ENCODE measurements at regions not wholly inside any gene's neighbourhood (a gene's known extent, or its start where the extent isn't known, plus 50 kb on each side); places are given as distances from the start of the nearest gene placed in this dataset.

DNA sequence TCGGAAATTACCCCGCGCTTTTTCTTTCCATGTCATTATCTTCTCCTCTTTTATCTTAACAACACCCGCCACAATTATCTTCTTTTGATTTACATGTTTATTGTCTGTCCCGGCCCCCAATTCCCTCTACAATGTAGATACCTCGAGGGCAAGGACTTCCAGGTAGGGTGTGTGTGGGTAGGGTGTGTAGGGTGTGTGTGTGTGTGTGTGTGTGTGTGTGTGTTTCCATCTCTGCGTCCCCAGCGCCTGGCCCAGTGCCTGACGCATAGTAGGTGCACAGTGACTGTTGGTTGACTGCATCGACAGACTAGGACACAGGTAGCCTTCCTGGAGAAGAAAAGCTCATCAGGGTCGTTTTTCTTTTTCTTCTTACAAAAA, 103.1 kb downstream of the UCHL1 start:
- BruUV-seq (replicated peaks), result no TSS peak
- no peak overlapping the region for H3K27ac ChIP-seq (ENCODE audit: insufficient read depth, low read depth, low read length)
- peak overlapping the region; percentile 51 for H3K4me2 ChIP-seq (ENCODE audit: insufficient read depth, low read length)
- H3K27me3 ChIP-seq (ENCODE audit: control insufficient read depth in 2 of 2, insufficient read depth in 2 of 2, low read length in 2 of 2), result peaks cover 5 to 47% of the 10 kb centered on the region in 2 experiments
- ChIA-PET POLR2A (interaction anchor here (0.8 kb wide), 1 partner anchor 68 kb away, joined by 3 read pairs; no protein-coding TSS in a partner anchor), CTCF (interaction anchor here (0.8 to 2.7 kb wide), 4 partner anchors 14 to 284 kb away, joined by 3 to 11 read pairs (median 7); no protein-coding TSS in a partner anchor)
- dilution Hi-C loops (cut with MboI; ENCODE audit: extremely low pct_ligation_motif_present, low sequenced_read_pairs) (no loop called here), intact Hi-C loops (cut with micrococcal nuclease) (loop anchor here (2.0 to 10.0 kb wide), 5 partner anchors 25 to 285 kb away; partner anchors contain the start of gene LIMCH1)
- H3K36me3 ChIP-seq (ENCODE audit: control insufficient read depth in 2 of 2, extremely low read depth in 1 of 2, insufficient read depth in 2 of 2, low read length in 2 of 2), result no peaks in the 10 kb centered on the region
- no peak overlapping the region for H2AFZ ChIP-seq (ENCODE audit: low read depth, low read length)
- no peaks in the 10 kb centered on the region for H3K9me3 ChIP-seq (replicated peaks; ENCODE audit: control insufficient read depth, insufficient read depth, low read length)
- no peaks in the 10 kb centered on the region for H3K79me2 ChIP-seq (ENCODE audit: control insufficient read depth, insufficient read depth, low read length)
- no peaks in the 10 kb centered on the region for H3K9me1 ChIP-seq (replicated peaks; ENCODE audit: control insufficient read depth, extremely low read depth, insufficient read depth, low read length)
- peaks cover 3% of the 10 kb centered on the region for H3K4me1 ChIP-seq (ENCODE audit: control insufficient read depth, extremely low read depth, insufficient read depth, low read length)
- FAIRE-seq (no peak), DNase-seq (ENCODE audit: low read depth, low spot score) (no peak)
- no peak overlapping the region for H3K9ac ChIP-seq (replicated peaks; ENCODE audit: extremely low read depth, insufficient read depth, low read length)
- no peaks in the 10 kb centered on the region for H4K20me1 ChIP-seq (replicated peaks; ENCODE audit: control insufficient read depth, extremely low read depth, insufficient read depth, low read length)
- peak overlapping the region in 1 of 3 experiments; percentile 76 for H3K4me3 ChIP-seq (replicated peaks in 1 of 3; ENCODE audit: insufficient read depth in 1 of 3, low read depth in 1 of 3, low read length in 3 of 3)
- TF ChIP-seq, protein P1, sequence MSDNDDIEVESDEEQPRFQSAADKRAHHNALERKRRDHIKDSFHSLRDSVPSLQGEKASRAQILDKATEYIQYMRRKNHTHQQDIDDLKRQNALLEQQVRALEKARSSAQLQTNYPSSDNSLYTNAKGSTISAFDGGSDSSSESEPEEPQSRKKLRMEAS (IDR thresholded peaks at IDR 0.05; ENCODE audit: insufficient read depth, insufficient read length), result no peak
- no peak for TF ChIP-seq MYC (IDR thresholded peaks at IDR 0.05; ENCODE audit: low read depth, low read length)
- TF ChIP-seq JUN (IDR thresholded peaks at IDR 0.05; ENCODE audit: borderline replicate concordance, insufficient read depth, insufficient read length, low read depth), result no peak
- no peak for TF ChIP-seq GATA2 (IDR thresholded peaks at IDR 0.05; ENCODE audit: insufficient read depth, insufficient read length, low read depth, low read length)
- TF ChIP-seq, protein P2, sequence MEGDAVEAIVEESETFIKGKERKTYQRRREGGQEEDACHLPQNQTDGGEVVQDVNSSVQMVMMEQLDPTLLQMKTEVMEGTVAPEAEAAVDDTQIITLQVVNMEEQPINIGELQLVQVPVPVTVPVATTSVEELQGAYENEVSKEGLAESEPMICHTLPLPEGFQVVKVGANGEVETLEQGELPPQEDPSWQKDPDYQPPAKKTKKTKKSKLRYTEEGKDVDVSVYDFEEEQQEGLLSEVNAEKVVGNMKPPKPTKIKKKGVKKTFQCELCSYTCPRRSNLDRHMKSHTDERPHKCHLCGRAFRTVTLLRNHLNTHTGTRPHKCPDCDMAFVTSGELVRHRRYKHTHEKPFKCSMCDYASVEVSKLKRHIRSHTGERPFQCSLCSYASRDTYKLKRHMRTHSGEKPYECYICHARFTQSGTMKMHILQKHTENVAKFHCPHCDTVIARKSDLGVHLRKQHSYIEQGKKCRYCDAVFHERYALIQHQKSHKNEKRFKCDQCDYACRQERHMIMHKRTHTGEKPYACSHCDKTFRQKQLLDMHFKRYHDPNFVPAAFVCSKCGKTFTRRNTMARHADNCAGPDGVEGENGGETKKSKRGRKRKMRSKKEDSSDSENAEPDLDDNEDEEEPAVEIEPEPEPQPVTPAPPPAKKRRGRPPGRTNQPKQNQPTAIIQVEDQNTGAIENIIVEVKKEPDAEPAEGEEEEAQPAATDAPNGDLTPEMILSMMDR (IDR thresholded peaks at IDR 0.05; ENCODE audit: extremely low read depth in 1 of 2, insufficient read depth in 1 of 2, low read depth in 1 of 2, low read length in 2 of 2), result no peak
- TF ChIP-seq POLR2AphosphoS5 (IDR thresholded peaks at IDR 0.05; ENCODE audit: insufficient read depth, low read depth, low read length), result no peak
- TF ChIP-seq FOS (IDR thresholded peaks at IDR 0.05; ENCODE audit: borderline replicate concordance, insufficient read depth, low read length), result no peak
- no peak for TF ChIP-seq EZH2 (IDR thresholded peaks at IDR 0.05; ENCODE audit: borderline replicate concordance, low read depth, low read length, severe bottlenecking)

Measured in endothelial cell of umbilical vein (primary cell).